ENCODE measurements at regions not wholly inside any gene's neighbourhood (a gene's known extent, or its start where the extent isn't known, plus 50 kb on each side); places are given as distances from the start of the nearest gene placed in this dataset.

- TF ChIP-seq CTCF (IDR thresholded peaks at IDR 0.05) (no peak), POLR2A (IDR thresholded peaks at IDR 0.05) (no peak)
- WGBS, 2 donors: 65 to 69% methylated on average over 1 of the region's 1 CpG
- no peak overlapping the region for H3K4me3 ChIP-seq (ENCODE audit: low read depth, poor library complexity, severe bottlenecking)
- DNase-seq (ENCODE audit: low spot score in 2 of 2): no peak
- intact Hi-C loops (cut with DNase I; ENCODE audit: low total_unique reads): no loop called here
Measured at GRCh38 chr15:36282821-36283220, 296.6 kb upstream of the CDIN1 start.

DNA sequence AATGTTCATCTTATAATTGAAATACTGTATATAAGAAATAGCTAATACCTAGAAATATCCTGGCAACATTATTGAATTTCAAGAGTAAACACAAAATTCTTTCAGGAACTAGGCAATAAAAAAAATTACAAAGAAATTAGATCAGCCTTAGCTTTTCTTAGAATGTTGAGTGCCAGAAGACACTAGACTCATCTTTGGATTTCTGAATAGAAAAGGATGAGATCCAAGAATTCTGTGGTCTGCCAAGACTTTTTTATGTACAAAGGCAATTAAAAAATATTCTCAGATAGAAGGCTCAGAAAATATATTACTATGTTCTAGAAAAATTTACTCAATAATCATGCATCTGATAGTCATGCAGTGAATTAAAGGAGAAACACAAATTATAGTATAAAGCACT, 294.5 kb upstream of the CDIN1 start:
- TF ChIP-seq POLR2A (IDR thresholded peaks at IDR 0.05) (no peak), CTCF (IDR thresholded peaks at IDR 0.05) (no peak)
- intact Hi-C loops (cut with DNase I; ENCODE audit: low total_unique reads): no loop called here
- no peak for DNase-seq (ENCODE audit: low spot score in 2 of 2)

GRCh38 chr15:36291501-36291900, 287.9 kb upstream of the CDIN1 start:
- no peak overlapping the region for H3K4me3 ChIP-seq (ENCODE audit: low read depth, poor library complexity, severe bottlenecking)

More for the DNA sequence above, 294.5 kb upstream of the CDIN1 start:
- H3K4me3 ChIP-seq (ENCODE audit: low read depth, poor library complexity, severe bottlenecking): no peak overlapping the region

DNA sequence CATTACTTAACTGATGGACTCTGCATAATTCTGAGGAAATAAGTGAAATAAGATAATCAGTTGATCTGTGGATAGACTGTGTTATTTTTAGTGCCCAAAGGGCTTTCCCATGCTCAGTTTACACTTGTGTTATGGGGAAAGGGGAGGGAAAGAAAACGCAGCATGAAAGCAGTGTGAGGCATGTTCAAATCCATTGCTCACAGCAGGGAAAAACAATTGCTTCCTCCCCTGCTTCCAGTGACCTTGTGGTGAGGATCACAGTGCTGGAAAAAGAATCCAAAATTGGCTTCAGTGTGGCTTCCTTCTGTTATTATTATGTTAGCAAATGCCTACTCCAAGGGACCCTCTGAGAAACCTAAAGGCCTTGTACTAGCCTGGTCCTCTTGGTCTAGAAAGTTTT, 285.1 kb upstream of the CDIN1 start:
- no peak for DNase-seq (ENCODE audit: low spot score in 2 of 2)
- 26 to 51% methylated on average over 1 of the region's 1 CpG for WGBS, 2 donors
- TF ChIP-seq POLR2A (IDR thresholded peaks at IDR 0.05) (no peak), CTCF (IDR thresholded peaks at IDR 0.05) (no peak)
- intact Hi-C loops (cut with DNase I; ENCODE audit: low total_unique reads): no loop called here
- H3K4me3 ChIP-seq (ENCODE audit: low read depth, poor library complexity, severe bottlenecking): no peak overlapping the region

More at GRCh38 chr15:36291501-36291900, 287.9 kb upstream of the CDIN1 start:
- intact Hi-C loops (cut with DNase I; ENCODE audit: low total_unique reads): no loop called here
- 77 to 81% methylated on average over 3 of the region's 3 CpGs for WGBS, 2 donors
- no peak for DNase-seq (ENCODE audit: low spot score in 2 of 2)
- TF ChIP-seq POLR2A (IDR thresholded peaks at IDR 0.05) (no peak), CTCF (IDR thresholded peaks at IDR 0.05) (no peak)

GRCh38 chr15:36301947-36302346, 277.5 kb upstream of the CDIN1 start:
- TF ChIP-seq CTCF (IDR thresholded peaks at IDR 0.05) (no peak), POLR2A (IDR thresholded peaks at IDR 0.05) (no peak)
- no peak for DNase-seq (ENCODE audit: low spot score in 2 of 2)
- intact Hi-C loops (cut with DNase I; ENCODE audit: low total_unique reads): no loop called here
- no peak overlapping the region for H3K4me3 ChIP-seq (ENCODE audit: low read depth, poor library complexity, severe bottlenecking)
- WGBS, 2 donors: 33 to 44% methylated on average over 5 of the region's 5 CpGs

- no peak overlapping the region for H3K4me3 ChIP-seq (ENCODE audit: low read depth, poor library complexity, severe bottlenecking)
- 39 to 54% methylated on average over 1 of the region's 1 CpG for WGBS, 2 donors
- DNase-seq (ENCODE audit: low spot score in 2 of 2): no peak
- intact Hi-C loops (cut with DNase I; ENCODE audit: low total_unique reads): no loop called here
- TF ChIP-seq POLR2A (IDR thresholded peaks at IDR 0.05) (no peak), CTCF (IDR thresholded peaks at IDR 0.05) (no peak)
Measured at GRCh38 chr15:36313021-36313420, 266.4 kb upstream of the CDIN1 start.

Data from lower leg skin (tissue), 4 donors.